DOHH2 (cell line): ENCODE measurements at regions not wholly inside any gene's neighbourhood (a gene's known extent, or its start where the extent isn't known, plus 50 kb on each side); places are given as distances from the start of the nearest gene placed in this dataset.

Experiments used
- CTCF ChIP-seq: fragments of 200-600 bp; sonication (generic); IDR thresholded peaks from one replicate; pipeline ENCODE4 v1.5.1; 2014; ENCODE audit warnings: antibody characterized with exemption, mild to moderate bottlenecking, low read depth, low read length; ENCODE audit not compliant: poor library complexity, severe bottlenecking
- EZH2phosphoT487 ChIP-seq: fragments of 200-600 bp; sonication (generic); IDR thresholded peaks from 2 replicates; pipeline ENCODE4 v1.6.1; 2017; ENCODE audit warnings: borderline replicate concordance, mild to moderate bottlenecking, antibody characterized with exemption, low read length, moderate library complexity, mixed read lengths

- TF ChIP-seq CTCF (no peak), EZH2phosphoT487 (no peak)
Observed at GRCh38 chr1:87872189-87872588, 543.5 kb downstream of the LMO4 start.
